ENCODE measurements at regions not wholly inside any gene's neighbourhood (a gene's known extent, or its start where the extent isn't known, plus 50 kb on each side); places are given as distances from the start of the nearest gene placed in this dataset.

GRCh38 chr3:194779729-194780224, 94.1 kb downstream of the FAM43A start:
- no peaks in the 10 kb centered on the region for H3K36me3 ChIP-seq (ENCODE audit: control insufficient read depth, insufficient read depth, low read length)
- H3K27me3 ChIP-seq (ENCODE audit: control insufficient read depth, insufficient read depth, low read length): peaks cover 2% of the 10 kb centered on the region
- TF ChIP-seq, protein P1, sequence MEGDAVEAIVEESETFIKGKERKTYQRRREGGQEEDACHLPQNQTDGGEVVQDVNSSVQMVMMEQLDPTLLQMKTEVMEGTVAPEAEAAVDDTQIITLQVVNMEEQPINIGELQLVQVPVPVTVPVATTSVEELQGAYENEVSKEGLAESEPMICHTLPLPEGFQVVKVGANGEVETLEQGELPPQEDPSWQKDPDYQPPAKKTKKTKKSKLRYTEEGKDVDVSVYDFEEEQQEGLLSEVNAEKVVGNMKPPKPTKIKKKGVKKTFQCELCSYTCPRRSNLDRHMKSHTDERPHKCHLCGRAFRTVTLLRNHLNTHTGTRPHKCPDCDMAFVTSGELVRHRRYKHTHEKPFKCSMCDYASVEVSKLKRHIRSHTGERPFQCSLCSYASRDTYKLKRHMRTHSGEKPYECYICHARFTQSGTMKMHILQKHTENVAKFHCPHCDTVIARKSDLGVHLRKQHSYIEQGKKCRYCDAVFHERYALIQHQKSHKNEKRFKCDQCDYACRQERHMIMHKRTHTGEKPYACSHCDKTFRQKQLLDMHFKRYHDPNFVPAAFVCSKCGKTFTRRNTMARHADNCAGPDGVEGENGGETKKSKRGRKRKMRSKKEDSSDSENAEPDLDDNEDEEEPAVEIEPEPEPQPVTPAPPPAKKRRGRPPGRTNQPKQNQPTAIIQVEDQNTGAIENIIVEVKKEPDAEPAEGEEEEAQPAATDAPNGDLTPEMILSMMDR (IDR thresholded peaks at IDR 0.05; ENCODE audit: insufficient read depth, low read length, poor library complexity, severe bottlenecking): no peak
- H3K4me3 ChIP-seq (ENCODE audit: low read depth, low read length): no peak overlapping the region
- DNase-seq (ENCODE audit: low read depth): no peak

DNA sequence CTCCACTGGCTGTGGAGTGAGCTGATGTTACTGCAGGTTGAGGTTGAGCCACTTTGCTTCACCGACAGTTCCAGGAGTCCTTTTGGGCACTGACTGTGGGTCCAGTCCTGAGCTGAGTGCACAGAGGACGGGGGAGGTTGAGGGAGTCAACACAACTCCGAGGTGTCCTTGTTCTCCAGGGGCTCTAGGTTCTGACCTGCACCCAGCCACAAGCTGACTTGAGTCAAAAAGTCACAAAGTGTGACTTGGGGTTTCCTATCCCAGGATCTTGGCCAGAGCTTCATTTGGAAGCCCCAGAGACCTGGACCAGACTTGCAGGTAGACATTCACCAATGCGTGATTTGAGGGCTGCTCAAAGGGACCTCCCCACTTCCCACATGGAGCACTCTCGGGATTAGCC, 95.0 kb downstream of the FAM43A start:
- Histone ChIP-seq H3K4me3 (ENCODE audit: low read depth, low read length) (no peak overlapping the region), H3K36me3 (ENCODE audit: control insufficient read depth, insufficient read depth, low read length) (no peaks in the 10 kb centered on the region), H3K27me3 (ENCODE audit: control insufficient read depth, insufficient read depth, low read length) (peaks cover under 1% of the 10 kb centered on the region)
- TF ChIP-seq, protein P1 (IDR thresholded peaks at IDR 0.05; ENCODE audit: insufficient read depth, low read length, poor library complexity, severe bottlenecking): no peak
- no peak for DNase-seq (ENCODE audit: low read depth)

DNA sequence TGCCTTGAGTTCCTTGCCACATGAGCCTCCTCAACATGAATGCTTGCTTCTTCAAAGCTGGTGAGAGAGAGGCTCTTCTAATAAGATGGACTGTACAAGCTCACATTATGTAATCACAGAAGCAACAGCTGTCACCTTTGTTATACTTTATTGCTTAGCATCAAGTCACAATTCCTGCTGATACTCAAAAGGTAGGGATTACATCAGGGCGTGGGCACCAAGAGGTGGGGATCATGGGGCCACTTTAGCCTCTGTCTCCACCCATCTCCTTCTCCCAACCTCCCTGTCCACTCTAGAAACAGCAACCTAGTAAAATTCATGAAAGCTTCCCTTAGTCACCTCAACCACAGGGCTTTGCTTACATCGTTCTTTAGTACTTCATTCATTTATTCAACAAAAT, 95.9 kb downstream of the FAM43A start:
- DNase-seq (ENCODE audit: low read depth): no peak
- H3K36me3 ChIP-seq (ENCODE audit: control insufficient read depth, insufficient read depth, low read length): no peaks in the 10 kb centered on the region
- TF ChIP-seq, protein P1 (IDR thresholded peaks at IDR 0.05; ENCODE audit: insufficient read depth, low read length, poor library complexity, severe bottlenecking): no peak
- H3K27me3 ChIP-seq (ENCODE audit: control insufficient read depth, insufficient read depth, low read length): no peaks in the 10 kb centered on the region
- no peak overlapping the region for H3K4me3 ChIP-seq (ENCODE audit: low read depth, low read length)

- DNase-seq (ENCODE audit: low read depth): no peak
- Histone ChIP-seq H3K27me3 (ENCODE audit: control insufficient read depth, insufficient read depth, low read length) (no peaks in the 10 kb centered on the region), H3K36me3 (ENCODE audit: control insufficient read depth, insufficient read depth, low read length) (no peaks in the 10 kb centered on the region), H3K4me3 (ENCODE audit: low read depth, low read length) (no peak overlapping the region)
- TF ChIP-seq, protein P1 (IDR thresholded peaks at IDR 0.05; ENCODE audit: insufficient read depth, low read length, poor library complexity, severe bottlenecking): no peak
Observed at GRCh38 chr3:194782698-194783404, 97.2 kb downstream of the FAM43A start.

- Histone ChIP-seq H3K4me3 (ENCODE audit: low read depth, low read length) (no peak overlapping the region), H3K36me3 (ENCODE audit: control insufficient read depth, insufficient read depth, low read length) (no peaks in the 10 kb centered on the region), H3K27me3 (ENCODE audit: control insufficient read depth, insufficient read depth, low read length) (no peaks in the 10 kb centered on the region)
- DNase-seq (ENCODE audit: low read depth): no peak
- TF ChIP-seq, protein P1 (IDR thresholded peaks at IDR 0.05; ENCODE audit: insufficient read depth, low read length, poor library complexity, severe bottlenecking): no peak
Observed at GRCh38 chr3:194784361-194784760, 98.7 kb downstream of the FAM43A start.

DNA sequence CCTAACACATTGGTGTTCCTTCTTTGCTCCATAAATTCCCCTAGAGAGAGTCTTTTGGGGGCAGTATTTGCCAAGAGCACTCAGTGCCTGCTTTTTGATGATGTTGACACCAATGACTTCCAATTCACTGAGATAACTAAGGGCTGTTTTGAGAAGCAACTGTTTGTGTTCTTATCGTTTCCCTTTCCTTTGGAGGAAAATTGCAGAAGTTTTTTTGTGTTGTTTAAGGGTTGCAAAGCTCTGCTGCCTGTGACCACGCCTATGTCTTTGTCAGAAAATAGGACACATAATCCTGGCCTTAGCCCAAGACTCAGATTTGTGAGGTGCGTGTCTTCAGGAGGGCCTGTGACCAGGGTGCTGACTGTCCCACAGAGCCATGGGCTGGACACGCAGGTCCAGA, 99.6 kb downstream of the FAM43A start:
- DNase-seq (ENCODE audit: low read depth): no peak
- no peaks in the 10 kb centered on the region for H3K36me3 ChIP-seq (ENCODE audit: control insufficient read depth, insufficient read depth, low read length)
- TF ChIP-seq, protein P1 (IDR thresholded peaks at IDR 0.05; ENCODE audit: insufficient read depth, low read length, poor library complexity, severe bottlenecking): no peak
- H3K4me3 ChIP-seq (ENCODE audit: low read depth, low read length): no peak overlapping the region
- H3K27me3 ChIP-seq (ENCODE audit: control insufficient read depth, insufficient read depth, low read length): no peaks in the 10 kb centered on the region
